Naive thymus-derived CD4-positive, alpha-beta T cell (primary cell): ENCODE measurements at regions not wholly inside any gene's neighbourhood (a gene's known extent, or its start where the extent isn't known, plus 50 kb on each side); places are given as distances from the start of the nearest gene placed in this dataset.
"Not testable (repeated sequence)": the region's sequence is repeated elsewhere in the genome, so short reads cannot be mapped to it uniquely, and the experiment has no call there.

Source experiments
- ATAC-seq: fragments of 150-1000 bp; cut with Tn5 transposase; 2 replicates; pipeline ENCODE4 v1.10.0; 2021; ENCODE audit warnings: mild to moderate bottlenecking, moderate library complexity
- CTCF ChIA-PET: fragments of 350-600 bp; sonication (Branson Sonifier 250); formaldehyde crosslinking; loops from one replicate; lab custom pipeline; 2021; ENCODE audit warnings: antibody characterized with exemption; lab: Charles Lee
- POLR2A ChIA-PET: fragments of 350-600 bp; sonication (Branson Sonifier 250); formaldehyde crosslinking; loops from one replicate; lab custom pipeline; 2021; ENCODE audit warnings: antibody characterized with exemption, inconsistent platforms; lab: Charles Lee
- DNase-seq, 9 donors: peaks; one replicate each; pipeline versions ENCODE4 v3.0.0 to v3.0.0-alpha.2; 2020 to 2022; ENCODE audit warnings: mixed read lengths in 1 of 9
- H3K27ac ChIP-seq: one replicate; pipeline ENCODE4 v1.7.0; 2013; ENCODE audit warnings: mild to moderate bottlenecking, low read depth, low read length, moderate library complexity
- H3K27me3 ChIP-seq, 2 donors: one replicate each; pipeline ENCODE4 v1.7.0; 2013; ENCODE audit warnings: low read length in 2 of 2, mild to moderate bottlenecking in 2 of 2, moderate library complexity in 2 of 2; ENCODE audit not compliant: control insufficient read depth in 2 of 2, insufficient read depth in 2 of 2
- H3K36me3 ChIP-seq, 3 experiments: 1 replicate in 2 of 3; 2 replicates in 1 of 3; pipeline ENCODE4 v1.7.0; 2013; ENCODE audit warnings: low read length in 3 of 3, mild to moderate bottlenecking in 3 of 3, moderate library complexity in 1 of 3; ENCODE audit not compliant: insufficient read depth in 3 of 3, control insufficient read depth in 2 of 3
- H3K4me1 ChIP-seq, 2 donors: one replicate each; pipeline ENCODE4 v1.7.0; 2013; ENCODE audit warnings: low read length in 2 of 2, mild to moderate bottlenecking in 2 of 2, moderate library complexity in 1 of 2; ENCODE audit not compliant: control insufficient read depth in 2 of 2, insufficient read depth in 2 of 2
- H3K4me3 ChIP-seq: 2 replicates; pipeline ENCODE4 v1.7.0; 2013; ENCODE audit warnings: mild to moderate bottlenecking, low read length
- H3K9me3 ChIP-seq, 3 experiments: 1 replicate in 2 of 3; 2 replicates in 1 of 3; pipeline ENCODE4 v1.7.0; 2013; ENCODE audit warnings: low read length in 3 of 3; ENCODE audit not compliant: control insufficient read depth in 2 of 3
- H3K27ac Mint-ChIP-seq, 9 donors: one replicate each; pipeline ENCODE4 v1.8.0; 2020 to 2022; ENCODE audit warnings: mixed read lengths in 9 of 9, mild to moderate bottlenecking in 8 of 9, moderate library complexity in 5 of 9, inconsistent platforms in 2 of 9
- H3K27me3 Mint-ChIP-seq, 5 donors: one replicate each; pipeline ENCODE4 v1.8.0; 2021 to 2022; ENCODE audit warnings: mixed read lengths in 5 of 5, mild to moderate bottlenecking in 1 of 5
- H3K36me3 Mint-ChIP-seq, 5 donors: one replicate each; pipeline ENCODE4 v1.8.0; 2020 to 2022; ENCODE audit warnings: mixed read lengths in 5 of 5, mild to moderate bottlenecking in 3 of 5, inconsistent platforms in 1 of 5
- H3K4me1 Mint-ChIP-seq, 7 donors: one replicate each; pipeline ENCODE4 v1.8.0; 2020 to 2022; ENCODE audit warnings: mixed read lengths in 7 of 7, mild to moderate bottlenecking in 3 of 7, inconsistent platforms in 1 of 7
- H3K4me3 Mint-ChIP-seq, 10 donors: one replicate each; pipeline ENCODE4 v1.8.0; 2020 to 2022; ENCODE audit warnings: mild to moderate bottlenecking in 10 of 10, mixed read lengths in 10 of 10, moderate library complexity in 6 of 10, inconsistent platforms in 2 of 10
- H3K9me3 Mint-ChIP-seq, 11 donors: one replicate each; pipeline ENCODE4 v1.8.0; 2020 to 2022; ENCODE audit warnings: mixed read lengths in 11 of 11, mild to moderate bottlenecking in 4 of 11, inconsistent platforms in 1 of 11, moderate library complexity in 1 of 11
- intact Hi-C, 2 donors: fragments of 100-400 bp; cut with micrococcal nuclease; formaldehyde crosslinking; loops; one replicate each; pipeline ENCODE4 v1.15.1; 2023

GRCh38 chr1:121546830-121547591, 362.2 kb downstream of the SRGAP2C start:
- ChIA-PET CTCF (interaction anchor here (0.7 kb wide), 1 partner anchor 40 kb away, joined by 3 read pairs; no protein-coding TSS in a partner anchor), POLR2A (interaction anchor here (1.0 kb wide), 1 partner anchor 28 kb away, joined by 3 read pairs; no protein-coding TSS in a partner anchor)
- H3K4me1 Mint-ChIP-seq = peaks cover 22 to 54% (median 49%) of the 10 kb centered on the region in 7 donors
- no peak for DNase-seq
- peak overlapping the region in 5 of 9 donors; percentile 0 to 27 (median 19) for H3K27ac Mint-ChIP-seq
- H3K36me3 Mint-ChIP-seq = peaks cover 0 to 33% (median 10%) of the 10 kb centered on the region in 5 donors
- peaks cover 0 to 8% (median 0%) of the 10 kb centered on the region in 11 donors for H3K9me3 Mint-ChIP-seq
- Histone ChIP-seq H3K27ac (no peak overlapping the region), H3K27me3 (no peaks in the 10 kb centered on the region), H3K36me3 (no peaks in the 10 kb centered on the region), H3K9me3 (no peaks in the 10 kb centered on the region), H3K4me1 (peaks cover 9 to 20% of the 10 kb centered on the region in 2 donors), H3K4me3 (no peak overlapping the region)
- ATAC-seq = peak; percentile 45
- no peaks in the 10 kb centered on the region for H3K27me3 Mint-ChIP-seq
- peak overlapping the region in 1 of 10 donors; percentile 23 for H3K4me3 Mint-ChIP-seq
- intact Hi-C loops = no loop called here

DNA sequence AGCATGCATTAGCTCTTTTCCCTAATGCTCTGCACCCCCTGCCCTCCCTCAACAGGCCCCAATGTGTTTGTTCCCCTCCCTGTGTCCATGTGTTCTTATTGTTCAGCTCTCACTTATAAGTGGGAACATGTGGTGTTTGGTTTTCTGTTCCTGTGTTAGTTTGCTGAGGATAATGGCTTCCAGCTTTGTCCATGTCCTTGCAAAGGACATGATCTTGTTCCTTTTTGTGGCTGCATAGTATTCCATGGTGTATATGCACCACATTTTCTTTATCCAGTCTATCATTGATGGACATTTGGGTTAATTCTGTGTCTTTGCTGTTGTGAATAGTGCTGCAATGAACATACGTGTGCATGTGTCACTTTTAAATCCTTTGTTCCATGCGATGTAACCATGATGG, 363.0 kb downstream of the SRGAP2C start:
- CTCF ChIA-PET, H3K9me3 Mint-ChIP-seq, H3K27me3 Mint-ChIP-seq, H3K27ac ChIP-seq, H3K9me3 ChIP-seq, H3K4me3 ChIP-seq, DNase-seq, intact Hi-C loops, ATAC-seq, H3K27me3 ChIP-seq, H3K4me3 Mint-ChIP-seq, H3K36me3 ChIP-seq: not testable (repeated sequence)
- Mint-ChIP-seq H3K36me3 (peaks cover 0 to 28% (median 7%) of the 10 kb centered on the region in 5 donors), H3K4me1 (peaks cover 29 to 61% (median 56%) of the 10 kb centered on the region in 7 donors), H3K27ac (peak overlapping the region in 4 of 9 donors; percentile 20 to 73 (median 53))
- POLR2A ChIA-PET = interaction anchor here (1.0 kb wide), 1 partner anchor 29 kb away, joined by 3 read pairs; no protein-coding TSS in a partner anchor
- H3K4me1 ChIP-seq = peaks cover 16 to 28% of the 10 kb centered on the region in 2 donors

DNA sequence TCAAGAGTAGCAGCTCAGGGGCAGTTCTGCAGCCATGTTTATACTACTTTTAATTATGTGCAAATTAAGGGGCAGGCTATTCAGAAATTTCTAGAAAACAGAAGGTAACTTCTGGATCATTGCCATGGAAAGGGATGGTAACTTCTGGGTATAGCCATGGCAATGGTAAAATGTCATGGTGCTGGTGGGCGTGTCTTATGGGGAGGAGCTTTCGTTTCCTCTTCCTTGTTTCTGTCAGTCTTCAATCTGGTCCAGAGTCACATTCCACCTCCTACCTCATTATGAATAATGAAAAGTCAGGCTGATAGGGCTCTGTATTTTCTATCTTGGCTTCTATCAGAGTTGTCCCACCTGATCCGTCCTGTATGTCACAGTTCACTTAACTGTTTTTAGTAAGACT, 366.0 kb downstream of the SRGAP2C start:
- peak overlapping the region; percentile 69 for H3K27ac ChIP-seq
- CTCF ChIA-PET, H3K9me3 Mint-ChIP-seq, ATAC-seq, DNase-seq, H3K27me3 Mint-ChIP-seq, H3K9me3 ChIP-seq, H3K27me3 ChIP-seq, H3K4me3 ChIP-seq, H3K36me3 ChIP-seq: not testable (repeated sequence)
- H3K27ac Mint-ChIP-seq = peak overlapping the region; percentile 56 to 96 (median 84)
- peak overlapping the region in 8 of 10 donors; percentile 37 to 65 (median 60) for H3K4me3 Mint-ChIP-seq
- intact Hi-C loops = loop anchor here (1.0 to 5.0 kb wide), 4 partner anchors 8 to 104 kb away; no protein-coding TSS in a partner anchor
- peaks cover 33 to 92% (median 74%) of the 10 kb centered on the region in 7 donors for H3K4me1 Mint-ChIP-seq
- peaks cover 26 to 39% of the 10 kb centered on the region in 2 donors for H3K4me1 ChIP-seq
- peaks cover 0 to 31% (median 7%) of the 10 kb centered on the region in 5 donors for H3K36me3 Mint-ChIP-seq
- POLR2A ChIA-PET = interaction anchor here (1.5 to 3.4 kb wide), 2 partner anchors 32 to 35 kb away, joined by 3 to 25 read pairs; no protein-coding TSS in a partner anchor

GRCh38 chr1:121551491-121551890, 366.7 kb downstream of the SRGAP2C start:
- Mint-ChIP-seq H3K4me3 (peak overlapping the region; percentile 7 to 65 (median 60)), H3K27ac (peak overlapping the region; percentile 35 to 96 (median 84)), H3K36me3 (peaks cover 0 to 28% (median 6%) of the 10 kb centered on the region in 5 donors), H3K4me1 (peaks cover 33 to 94% (median 71%) of the 10 kb centered on the region in 7 donors)
- H3K9me3 ChIP-seq, H3K9me3 Mint-ChIP-seq, H3K4me3 ChIP-seq, H3K27me3 Mint-ChIP-seq, H3K36me3 ChIP-seq, H3K27me3 ChIP-seq, CTCF ChIA-PET: not testable (repeated sequence)
- peak; percentile 88 for ATAC-seq
- POLR2A ChIA-PET = interaction anchor here (1.5 to 3.4 kb wide), 2 partner anchors 32 to 35 kb away, joined by 3 to 25 read pairs; no protein-coding TSS in a partner anchor
- Histone ChIP-seq H3K27ac (peak overlapping the region; percentile 69), H3K4me1 (peaks cover 26 to 39% of the 10 kb centered on the region in 2 donors)
- intact Hi-C loops = loop anchor here (1.0 to 5.0 kb wide), 4 partner anchors 8 to 104 kb away; no protein-coding TSS in a partner anchor
- peak in 7 of 9 donors; percentile 52 to 81 (median 66) for DNase-seq

DNA sequence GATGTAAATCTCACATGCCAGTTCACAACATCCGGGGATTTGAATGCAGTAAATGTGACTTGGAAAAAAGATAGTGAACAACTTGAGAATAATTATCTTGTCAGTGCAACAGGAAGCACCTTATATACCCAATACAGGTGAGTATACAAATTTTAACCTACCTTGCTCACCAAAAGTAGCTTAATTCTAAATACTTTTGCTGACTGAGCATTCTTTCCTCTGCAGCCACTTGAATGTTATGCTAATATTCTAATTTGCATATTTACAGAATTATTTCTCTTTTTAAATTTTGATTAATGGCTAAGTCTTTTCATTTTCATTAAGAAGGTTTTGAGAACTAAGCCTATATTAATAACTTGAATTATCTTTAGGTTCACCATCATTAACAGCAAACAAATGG, 371.8 kb downstream of the SRGAP2C start:
- H3K9me3 Mint-ChIP-seq, ATAC-seq, H3K27ac ChIP-seq, H3K4me3 ChIP-seq, H3K27me3 Mint-ChIP-seq, DNase-seq, H3K27me3 ChIP-seq, H3K36me3 ChIP-seq, H3K9me3 ChIP-seq, CTCF ChIA-PET: not testable (repeated sequence)
- peaks cover 18 to 77% (median 39%) of the 10 kb centered on the region in 7 donors for H3K4me1 Mint-ChIP-seq
- intact Hi-C loops = loop anchor here in 1 of 2 donors (5.0 kb wide), 1 partner anchor 36 kb away; no protein-coding TSS in a partner anchor
- H3K27ac Mint-ChIP-seq = peak overlapping the region in 1 of 9 donors; percentile 20
- peaks cover 21 to 24% of the 10 kb centered on the region in 2 donors for H3K4me1 ChIP-seq
- H3K36me3 Mint-ChIP-seq = peaks cover 0 to 14% (median 0%) of the 10 kb centered on the region in 5 donors
- POLR2A ChIA-PET = interaction anchor here (0.6 kb wide), 1 partner anchor 37 kb away, joined by 3 read pairs; no protein-coding TSS in a partner anchor
- peak overlapping the region in 1 of 10 donors; percentile 27 for H3K4me3 Mint-ChIP-seq

- H3K4me3 ChIP-seq, H3K9me3 ChIP-seq, H3K27me3 Mint-ChIP-seq, DNase-seq, H3K9me3 Mint-ChIP-seq, H3K27me3 ChIP-seq, POLR2A ChIA-PET, ATAC-seq, H3K36me3 ChIP-seq, H3K27ac ChIP-seq, CTCF ChIA-PET: not testable (repeated sequence)
- Mint-ChIP-seq H3K36me3 (peaks cover 0 to 15% (median 0%) of the 10 kb centered on the region in 5 donors), H3K4me3 (peak overlapping the region in 8 of 10 donors; percentile 1 to 68 (median 45)), H3K27ac (peak overlapping the region in 5 of 9 donors; percentile 29 to 85 (median 74)), H3K4me1 (peaks cover 6 to 62% (median 24%) of the 10 kb centered on the region in 7 donors)
- peaks cover 8 to 11% of the 10 kb centered on the region in 2 donors for H3K4me1 ChIP-seq
- intact Hi-C loops = loop anchor here in 1 of 2 donors (5.0 kb wide), 1 partner anchor 34 kb away; no protein-coding TSS in a partner anchor
Measured at GRCh38 chr1:121558034-121558433, 373.3 kb downstream of the SRGAP2C start.
